Amygdala (tissue), 56 donors: ENCODE measurements at regions not wholly inside any gene's neighbourhood (a gene's known extent, or its start where the extent isn't known, plus 50 kb on each side); places are given as distances from the start of the nearest gene placed in this dataset.
A peak's percentile ranks its signal among the peaks of the same experiment; 100 is the strongest.
"Not testable (repeated sequence)": the region's sequence is repeated elsewhere in the genome, so short reads cannot be mapped to it uniquely, and the experiment has no call there.

Source experiments
- DNase-seq, 56 donors: peaks; one replicate each; lab custom pipeline; 2025; lab: John Stamatoyannopoulos, UW

DNA sequence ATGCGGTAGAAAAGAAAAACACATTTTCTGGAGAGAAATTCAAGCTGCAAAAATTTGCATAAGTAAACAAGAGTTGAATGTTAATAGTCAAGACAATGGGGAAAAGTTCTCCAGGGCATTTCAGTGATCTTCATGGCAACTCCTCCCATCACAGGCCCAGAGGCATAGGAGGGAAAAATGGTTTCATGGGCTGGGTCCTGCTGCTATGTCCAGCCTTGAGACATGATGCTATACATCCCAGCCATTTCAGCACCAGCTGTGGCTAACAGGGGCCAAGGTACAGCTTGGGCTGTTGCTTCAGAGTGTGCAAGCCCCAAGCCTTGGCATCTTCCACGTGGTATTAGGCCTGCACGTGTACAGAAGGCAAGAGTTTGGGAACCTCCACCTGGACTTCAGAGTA lies 118.6 kb upstream of the DLGAP1 start:
- no peak for DNase-seq

DNA sequence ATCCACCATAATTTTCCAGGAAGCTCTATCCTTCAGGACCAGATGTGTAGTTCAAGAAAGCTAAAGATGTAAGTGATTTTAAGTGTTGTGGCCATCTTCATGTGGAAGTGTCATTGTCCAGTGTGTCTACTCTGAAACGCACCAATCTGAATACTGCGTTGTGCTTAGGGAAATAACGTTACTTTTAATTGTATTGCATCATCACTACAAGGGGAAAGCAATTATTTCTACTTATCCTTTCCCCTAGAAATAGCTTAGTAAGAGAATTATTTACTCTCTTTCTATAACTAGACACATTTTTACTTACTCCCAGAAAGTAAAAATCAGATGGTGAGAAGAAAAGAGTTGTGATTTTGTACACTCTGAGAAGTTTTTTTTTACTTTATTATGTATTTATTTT lies 102.4 kb upstream of the DLGAP1 start:
- no peak for DNase-seq

DNA sequence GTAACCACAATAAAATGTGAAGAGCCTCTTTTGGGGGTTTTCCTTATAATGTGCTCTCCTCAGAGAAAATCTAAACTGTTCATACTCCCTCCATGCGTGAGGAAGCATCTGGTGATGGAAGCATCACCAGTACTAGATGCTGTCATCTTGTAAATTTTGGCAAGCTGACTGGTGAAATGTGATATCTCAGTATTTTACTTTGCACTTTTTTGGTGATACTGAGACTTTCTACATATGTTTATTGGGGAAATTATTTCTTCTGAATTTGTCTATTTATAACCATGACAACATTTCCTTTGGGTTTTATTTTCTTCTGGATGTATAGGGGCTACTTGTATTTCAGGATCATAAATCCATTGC lies 95.9 kb upstream of the DLGAP1 start:
- DNase-seq: no peak

DNA sequence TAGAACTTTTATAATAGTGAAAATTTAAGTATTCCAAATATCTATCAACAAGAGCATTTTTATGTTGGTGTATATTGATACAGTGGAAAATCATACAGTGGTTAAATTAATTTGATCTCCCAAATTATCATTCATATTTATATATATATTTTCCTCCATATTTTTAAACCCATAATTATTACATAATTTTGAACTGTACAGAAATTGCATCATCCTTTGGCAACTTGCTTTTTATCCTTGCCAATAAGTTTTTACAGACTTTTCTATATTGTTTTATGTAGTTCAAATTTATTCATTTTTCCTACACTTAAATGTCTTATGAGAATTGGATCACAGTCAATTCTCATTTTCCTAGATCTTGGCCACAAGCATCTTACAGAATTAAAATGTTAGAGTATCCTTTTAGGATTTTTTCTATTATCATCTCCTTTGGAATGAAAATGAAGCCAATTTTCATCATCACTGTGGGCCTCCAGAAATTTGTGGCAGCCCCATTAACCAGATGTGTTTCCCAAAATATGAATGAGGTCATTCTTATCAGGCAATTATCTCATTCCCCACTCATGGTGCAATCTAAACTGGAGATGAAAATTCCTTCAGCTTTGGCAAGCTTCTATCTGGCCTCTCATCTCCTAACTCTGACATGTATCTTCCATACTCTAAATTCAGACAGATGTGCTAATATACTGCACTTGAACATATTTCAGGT lies 94.2 kb upstream of the DLGAP1 start:
- no peak for DNase-seq

DNA sequence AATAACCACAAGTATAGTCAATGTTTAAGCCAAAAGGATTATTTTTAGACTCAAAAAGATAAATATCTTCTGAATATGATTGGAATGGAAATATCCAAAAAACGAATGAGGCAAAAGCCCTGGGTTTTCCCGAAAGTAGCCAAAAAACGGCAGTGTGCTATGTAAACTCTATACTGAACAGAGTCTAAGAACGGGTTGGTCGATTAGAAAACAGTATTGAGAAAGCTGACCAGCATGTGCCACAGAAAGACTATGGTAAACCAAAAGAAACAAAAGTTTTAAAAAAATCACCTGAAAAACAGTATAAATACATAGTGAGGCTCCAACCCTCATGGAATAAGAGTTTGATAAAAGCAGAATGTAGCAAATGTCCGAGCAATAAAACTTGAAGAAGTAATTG lies 92.0 kb upstream of the DLGAP1 start:
- DNase-seq: no peak

DNA sequence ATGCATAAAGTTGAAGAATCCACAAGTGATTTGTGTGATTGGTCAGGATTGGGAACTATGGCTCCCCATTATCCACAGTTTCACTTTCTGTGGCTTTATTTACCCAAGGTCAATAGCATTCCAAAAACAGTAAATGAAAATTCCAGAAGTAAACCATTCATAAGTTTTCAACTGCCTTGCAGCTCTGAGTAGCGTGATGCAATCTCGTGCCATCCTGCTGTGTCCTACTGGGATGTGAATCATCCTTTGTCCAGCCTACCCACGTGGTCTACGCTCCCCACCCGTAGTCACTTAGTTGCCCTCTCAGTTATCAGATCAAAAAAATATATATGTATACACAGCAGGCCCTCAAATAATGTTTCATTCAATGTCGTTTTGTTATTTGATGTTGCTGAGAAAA lies 89.0 kb upstream of the DLGAP1 start:
- DNase-seq: peak in 1 of 56 donors; percentile 11

DNA sequence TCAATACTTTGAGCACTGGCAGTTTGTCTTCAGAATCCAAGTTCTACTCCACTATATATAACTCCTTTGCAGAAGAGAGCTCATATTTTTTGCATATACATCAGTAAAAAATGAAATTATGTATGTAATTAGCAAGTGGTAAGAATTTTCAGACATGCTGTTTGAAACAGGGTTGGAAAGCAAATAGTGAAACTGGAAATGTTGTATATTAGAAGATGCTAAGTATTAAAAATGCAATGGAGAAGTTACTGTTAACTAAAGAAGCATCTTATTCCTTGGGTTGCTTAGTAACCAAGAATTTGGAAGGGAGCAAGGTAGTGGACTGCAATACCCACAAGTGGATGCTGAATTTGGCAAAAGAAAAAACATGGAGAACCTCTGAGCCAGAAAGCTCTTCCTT lies 88.6 kb upstream of the DLGAP1 start:
- no peak for DNase-seq

DNA sequence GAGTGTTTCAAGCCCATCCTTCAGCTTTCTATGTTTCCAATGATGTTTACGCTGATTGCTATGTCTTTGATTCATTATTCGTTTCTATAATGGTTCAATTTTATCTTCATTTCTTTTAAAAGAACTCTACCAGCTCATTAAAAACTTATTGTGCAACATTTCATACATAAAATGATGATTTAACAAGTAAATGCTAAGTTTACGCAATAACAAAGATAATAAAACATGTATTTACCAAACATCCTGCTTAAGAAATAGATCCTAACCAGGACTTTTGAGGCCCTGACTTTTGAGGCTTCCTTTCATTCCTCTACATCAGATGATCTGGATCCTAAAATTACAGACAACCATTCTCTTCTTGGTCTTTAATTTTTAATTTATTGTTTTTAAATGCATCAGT lies 86.5 kb upstream of the DLGAP1 start:
- no peak for DNase-seq

DNA sequence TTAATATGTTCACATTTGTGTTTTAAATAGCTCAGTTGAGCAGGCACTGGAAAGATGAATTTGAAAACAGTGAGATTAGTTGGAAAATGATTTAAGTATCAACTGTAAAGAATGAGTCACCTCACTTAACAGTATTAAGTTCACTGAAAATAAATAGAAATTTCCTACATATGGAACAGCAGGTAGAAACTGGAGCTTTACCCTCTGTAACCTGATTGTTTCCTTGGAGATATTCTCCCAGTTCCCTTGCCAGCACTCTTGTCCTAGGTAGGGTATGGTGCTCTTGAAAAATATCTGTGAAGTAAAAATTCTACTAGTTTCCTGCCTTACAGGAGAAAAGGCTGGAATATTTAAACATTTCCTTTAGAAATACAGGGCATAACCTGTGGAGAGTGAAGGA lies 81.3 kb upstream of the DLGAP1 start:
- DNase-seq: no peak

DNA sequence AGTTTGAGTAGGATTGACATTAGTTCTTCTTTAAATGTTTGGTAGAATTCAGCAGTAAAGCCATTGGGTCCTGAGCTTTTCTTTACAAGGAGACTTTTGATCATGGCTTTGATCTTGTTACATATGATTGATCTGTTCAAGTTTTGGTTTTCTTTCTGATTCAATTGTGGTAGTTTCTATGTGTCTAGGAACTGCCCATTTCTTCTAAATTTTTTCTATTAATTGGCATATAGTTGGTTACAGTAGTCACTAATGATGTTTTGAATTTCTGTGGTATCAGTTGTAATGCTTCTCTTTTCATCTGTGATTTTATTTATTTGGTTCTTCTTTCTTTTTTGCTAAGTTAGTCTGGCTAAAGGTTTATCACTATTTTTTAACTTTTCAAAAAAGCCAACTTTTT lies 73.3 kb upstream of the DLGAP1 start:
- no peak for DNase-seq

DNA sequence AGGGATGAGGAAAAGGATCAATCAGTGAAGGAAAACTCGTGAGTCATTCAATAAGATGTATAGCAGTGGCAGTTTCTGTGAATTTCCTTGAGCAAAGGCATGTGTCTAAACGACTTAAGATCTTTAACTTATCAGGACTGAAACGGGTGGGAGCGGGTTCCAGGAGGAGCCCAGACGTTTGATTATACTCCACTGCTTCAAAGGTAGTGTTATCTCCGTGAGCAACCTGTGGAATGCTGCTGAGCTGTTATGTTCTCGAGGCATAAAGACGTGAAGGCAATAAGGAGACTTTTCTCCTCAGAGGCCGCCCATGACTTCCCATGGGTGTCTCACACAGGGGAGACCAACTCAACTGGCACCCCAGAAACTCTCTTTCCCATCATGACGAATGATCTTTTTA lies 72.7 kb upstream of the DLGAP1 start:
- DNase-seq: not testable (repeated sequence)

DNA sequence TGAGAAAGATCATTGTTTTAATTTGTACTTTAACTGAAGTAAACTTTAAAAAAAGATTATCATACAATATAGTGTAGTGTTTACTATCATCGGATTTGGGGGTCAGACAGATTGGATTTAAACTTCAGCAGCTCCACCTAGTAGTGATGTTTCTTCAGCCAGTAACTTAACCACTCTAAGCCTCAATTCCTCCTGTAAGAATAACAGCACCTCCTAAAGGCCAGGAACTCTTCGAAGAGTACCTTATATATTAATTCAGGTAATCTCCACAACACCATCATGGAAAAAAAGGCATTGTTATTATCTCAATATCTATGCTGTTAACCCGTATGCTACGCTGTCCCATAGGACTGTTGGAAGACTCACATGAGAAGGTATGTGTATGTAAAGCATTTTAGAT lies 69.0 kb upstream of the DLGAP1 start:
- DNase-seq: no peak

DNA sequence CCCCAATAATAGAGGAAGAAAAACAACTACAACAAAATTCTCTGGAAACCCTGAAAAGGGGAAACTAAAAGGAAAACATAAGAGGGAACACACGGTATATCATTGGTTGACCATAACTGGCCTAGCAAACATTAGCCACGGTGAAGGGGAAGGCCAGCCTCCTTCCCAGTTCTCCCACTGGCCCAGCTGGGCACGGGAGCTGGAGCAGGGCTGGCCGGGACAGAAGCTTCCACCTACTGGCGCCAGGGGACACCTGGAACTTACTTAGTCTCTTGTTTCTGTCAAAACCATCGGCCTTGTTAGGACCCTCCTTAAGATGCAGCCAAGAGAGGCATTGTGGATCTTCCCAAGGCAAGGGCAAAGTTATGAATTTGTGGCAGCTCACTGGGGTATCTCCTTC lies 56.1 kb upstream of the DLGAP1 start:
- DNase-seq: no peak

DNA sequence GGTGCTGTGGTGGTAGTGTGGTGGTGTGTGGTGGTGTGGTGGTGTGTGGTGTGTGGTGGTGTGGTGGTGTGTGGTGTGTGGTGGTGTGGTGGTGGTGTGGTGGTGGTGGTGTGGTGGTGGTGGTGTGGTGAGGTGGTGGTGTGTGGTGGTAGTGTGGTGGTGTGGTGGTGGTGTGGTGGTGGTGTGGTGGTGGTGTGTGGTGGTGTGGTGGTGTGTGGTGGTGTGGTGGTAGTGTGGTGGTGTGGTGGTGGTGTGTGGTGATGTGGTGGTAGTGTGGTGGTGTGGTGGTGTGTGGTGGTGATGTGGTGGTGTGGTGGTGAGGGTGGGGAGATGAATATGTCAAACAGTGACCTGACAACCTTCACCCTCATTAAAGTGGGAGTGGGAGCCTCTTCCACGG lies 55.6 kb upstream of the DLGAP1 start:
- peak in 25 of 56 donors; percentile 1 to 62 (median 8) for DNase-seq

DNA sequence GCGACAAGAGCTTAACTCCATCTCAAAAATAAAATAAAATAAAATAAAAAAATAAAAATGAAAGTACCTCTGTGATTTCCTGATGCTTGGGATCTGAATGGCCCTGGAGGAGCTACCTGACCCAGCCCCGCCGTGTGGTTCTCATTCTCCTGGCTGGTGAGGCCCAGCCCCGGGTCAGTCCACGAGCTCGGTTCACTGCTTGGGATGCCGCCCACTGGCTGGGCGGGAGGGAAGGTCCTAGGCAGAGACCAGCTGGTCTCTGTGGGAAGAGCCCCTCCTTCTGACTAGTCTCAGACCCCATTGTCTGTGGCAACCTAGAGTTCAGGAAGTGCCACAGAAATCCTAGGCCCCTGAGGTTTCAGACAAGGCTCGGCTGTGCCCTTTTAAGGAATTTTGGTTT lies 55.1 kb upstream of the DLGAP1 start:
- DNase-seq: no peak
